ENCODE measurements at regions not wholly inside any gene's neighbourhood (a gene's known extent, or its start where the extent isn't known, plus 50 kb on each side); places are given as distances from the start of the nearest gene placed in this dataset.

DNA sequence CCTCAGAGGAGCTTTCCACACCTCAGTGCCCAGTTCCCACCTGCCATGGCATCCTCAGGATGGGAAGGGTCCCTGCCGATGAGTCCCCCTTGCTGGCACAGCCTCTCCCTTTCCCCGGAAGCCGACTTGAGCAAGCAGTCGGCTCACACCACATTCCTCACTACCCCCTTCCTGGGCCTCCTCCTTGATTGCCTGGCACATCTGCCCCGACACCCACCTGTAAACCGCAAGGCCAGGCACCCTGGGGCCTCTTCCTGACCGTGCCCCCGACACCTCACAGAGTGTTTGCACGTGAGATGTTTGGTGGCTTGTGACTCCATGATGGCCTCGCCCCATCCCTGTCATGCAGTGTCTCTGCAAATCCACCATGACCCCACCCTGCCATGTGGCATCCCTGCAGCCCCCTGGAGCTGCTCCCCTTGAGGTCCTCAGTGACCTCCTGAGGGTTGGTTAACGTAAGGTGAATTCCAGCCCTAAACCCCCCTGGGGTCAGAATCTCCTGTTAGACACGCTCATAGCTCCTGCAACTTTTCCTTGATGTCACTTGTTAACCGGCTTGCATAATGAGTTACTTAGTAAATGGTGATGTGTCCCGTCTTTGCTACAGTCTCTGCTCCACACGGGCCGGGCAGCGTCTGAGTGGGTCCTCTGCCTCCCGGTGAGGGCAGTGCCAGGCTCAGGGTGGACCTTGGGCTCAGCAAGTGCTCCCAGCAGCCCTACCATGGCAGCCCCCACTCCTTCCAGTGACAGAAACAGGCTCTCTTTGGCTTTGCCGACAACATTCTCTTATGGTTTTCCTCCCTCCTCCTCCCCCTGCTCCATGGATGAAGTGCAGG lies 115.9 kb upstream of the FRMD1 start (continued):
- no peak for TF ChIP-seq ZFP3 (CRISPR knock-in tag; IDR thresholded peaks at IDR 0.05)
- TF ChIP-seq, protein P1, sequence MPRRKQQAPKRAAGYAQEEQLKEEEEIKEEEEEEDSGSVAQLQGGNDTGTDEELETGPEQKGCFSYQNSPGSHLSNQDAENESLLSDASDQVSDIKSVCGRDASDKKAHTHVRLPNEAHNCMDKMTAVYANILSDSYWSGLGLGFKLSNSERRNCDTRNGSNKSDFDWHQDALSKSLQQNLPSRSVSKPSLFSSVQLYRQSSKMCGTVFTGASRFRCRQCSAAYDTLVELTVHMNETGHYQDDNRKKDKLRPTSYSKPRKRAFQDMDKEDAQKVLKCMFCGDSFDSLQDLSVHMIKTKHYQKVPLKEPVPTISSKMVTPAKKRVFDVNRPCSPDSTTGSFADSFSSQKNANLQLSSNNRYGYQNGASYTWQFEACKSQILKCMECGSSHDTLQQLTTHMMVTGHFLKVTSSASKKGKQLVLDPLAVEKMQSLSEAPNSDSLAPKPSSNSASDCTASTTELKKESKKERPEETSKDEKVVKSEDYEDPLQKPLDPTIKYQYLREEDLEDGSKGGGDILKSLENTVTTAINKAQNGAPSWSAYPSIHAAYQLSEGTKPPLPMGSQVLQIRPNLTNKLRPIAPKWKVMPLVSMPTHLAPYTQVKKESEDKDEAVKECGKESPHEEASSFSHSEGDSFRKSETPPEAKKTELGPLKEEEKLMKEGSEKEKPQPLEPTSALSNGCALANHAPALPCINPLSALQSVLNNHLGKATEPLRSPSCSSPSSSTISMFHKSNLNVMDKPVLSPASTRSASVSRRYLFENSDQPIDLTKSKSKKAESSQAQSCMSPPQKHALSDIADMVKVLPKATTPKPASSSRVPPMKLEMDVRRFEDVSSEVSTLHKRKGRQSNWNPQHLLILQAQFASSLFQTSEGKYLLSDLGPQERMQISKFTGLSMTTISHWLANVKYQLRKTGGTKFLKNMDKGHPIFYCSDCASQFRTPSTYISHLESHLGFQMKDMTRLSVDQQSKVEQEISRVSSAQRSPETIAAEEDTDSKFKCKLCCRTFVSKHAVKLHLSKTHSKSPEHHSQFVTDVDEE (CRISPR knock-in tag; IDR thresholded peaks at IDR 0.05): no peak
- TF ChIP-seq OSR1 (CRISPR knock-in tag; IDR thresholded peaks at IDR 0.05): no peak
- TF ChIP-seq ESRRG (CRISPR knock-in tag; IDR thresholded peaks at IDR 0.05): no peak
- no peak for TF ChIP-seq ZNF70 (CRISPR knock-in tag; IDR thresholded peaks at IDR 0.05)
- no peak for TF ChIP-seq ARNTL (CRISPR knock-in tag; IDR thresholded peaks at IDR 0.05; ENCODE audit: borderline replicate concordance, low read depth)
- TF ChIP-seq PPARA (CRISPR knock-in tag; IDR thresholded peaks at IDR 0.05; ENCODE audit: borderline replicate concordance): no peak
- TF ChIP-seq, protein P2, sequence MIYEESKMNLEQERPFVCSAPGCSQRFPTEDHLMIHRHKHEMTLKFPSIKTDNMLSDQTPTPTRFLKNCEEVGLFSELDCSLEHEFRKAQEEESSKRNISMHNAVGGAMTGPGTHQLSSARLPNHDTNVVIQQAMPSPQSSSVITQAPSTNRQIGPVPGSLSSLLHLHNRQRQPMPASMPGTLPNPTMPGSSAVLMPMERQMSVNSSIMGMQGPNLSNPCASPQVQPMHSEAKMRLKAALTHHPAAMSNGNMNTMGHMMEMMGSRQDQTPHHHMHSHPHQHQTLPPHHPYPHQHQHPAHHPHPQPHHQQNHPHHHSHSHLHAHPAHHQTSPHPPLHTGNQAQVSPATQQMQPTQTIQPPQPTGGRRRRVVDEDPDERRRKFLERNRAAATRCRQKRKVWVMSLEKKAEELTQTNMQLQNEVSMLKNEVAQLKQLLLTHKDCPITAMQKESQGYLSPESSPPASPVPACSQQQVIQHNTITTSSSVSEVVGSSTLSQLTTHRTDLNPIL (CRISPR knock-in tag; IDR thresholded peaks at IDR 0.05; ENCODE audit: low read depth): no peak

DNA sequence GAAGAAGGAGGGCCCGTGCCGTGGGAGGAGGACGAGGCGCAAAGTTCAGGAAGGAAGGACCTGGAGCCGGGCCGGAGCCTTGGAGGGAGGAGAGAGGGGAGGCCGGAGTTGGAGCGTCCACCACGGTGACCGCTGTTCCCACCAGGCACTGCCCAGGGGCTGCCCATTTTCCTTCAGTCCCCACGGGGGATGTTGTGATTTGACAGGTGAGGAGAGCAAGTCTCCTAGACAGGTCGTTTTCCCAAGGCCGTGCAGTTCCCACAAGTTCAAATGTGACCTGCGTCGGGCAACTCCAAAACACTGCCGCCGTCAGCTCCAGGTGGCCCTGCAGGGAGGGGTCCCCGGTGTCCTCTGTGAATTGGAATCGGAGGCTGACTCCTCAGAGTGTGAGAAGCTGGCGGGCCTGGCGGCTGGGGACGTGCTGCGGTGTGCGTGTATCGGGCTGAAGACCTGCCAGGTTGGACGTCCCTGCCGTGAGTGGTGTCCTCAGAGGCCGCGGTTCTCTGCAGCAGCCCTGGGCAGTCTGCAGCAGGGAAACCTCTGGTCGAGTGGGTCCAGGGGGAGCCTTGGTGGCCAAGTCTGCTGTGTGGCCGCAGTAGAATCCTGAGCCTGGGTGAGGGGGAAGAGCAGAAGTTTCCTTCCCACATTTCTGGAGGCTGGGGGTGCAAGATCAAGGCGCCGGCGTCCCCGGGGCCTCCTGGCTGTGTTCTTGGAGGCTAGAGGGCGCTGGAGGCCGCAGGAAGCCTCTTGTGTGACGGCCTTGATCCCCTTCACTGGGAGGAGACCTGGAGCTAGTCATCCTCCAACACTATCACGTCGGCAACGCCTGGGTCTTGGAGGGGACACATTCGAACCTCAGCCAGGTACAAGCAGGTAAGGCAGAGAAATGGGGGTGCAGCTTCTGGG lies 115.1 kb upstream of the FRMD1 start:
- ATAC-seq: no peak
- TF ChIP-seq, protein P2 (CRISPR knock-in tag; IDR thresholded peaks at IDR 0.05; ENCODE audit: low read depth): no peak

DNA sequence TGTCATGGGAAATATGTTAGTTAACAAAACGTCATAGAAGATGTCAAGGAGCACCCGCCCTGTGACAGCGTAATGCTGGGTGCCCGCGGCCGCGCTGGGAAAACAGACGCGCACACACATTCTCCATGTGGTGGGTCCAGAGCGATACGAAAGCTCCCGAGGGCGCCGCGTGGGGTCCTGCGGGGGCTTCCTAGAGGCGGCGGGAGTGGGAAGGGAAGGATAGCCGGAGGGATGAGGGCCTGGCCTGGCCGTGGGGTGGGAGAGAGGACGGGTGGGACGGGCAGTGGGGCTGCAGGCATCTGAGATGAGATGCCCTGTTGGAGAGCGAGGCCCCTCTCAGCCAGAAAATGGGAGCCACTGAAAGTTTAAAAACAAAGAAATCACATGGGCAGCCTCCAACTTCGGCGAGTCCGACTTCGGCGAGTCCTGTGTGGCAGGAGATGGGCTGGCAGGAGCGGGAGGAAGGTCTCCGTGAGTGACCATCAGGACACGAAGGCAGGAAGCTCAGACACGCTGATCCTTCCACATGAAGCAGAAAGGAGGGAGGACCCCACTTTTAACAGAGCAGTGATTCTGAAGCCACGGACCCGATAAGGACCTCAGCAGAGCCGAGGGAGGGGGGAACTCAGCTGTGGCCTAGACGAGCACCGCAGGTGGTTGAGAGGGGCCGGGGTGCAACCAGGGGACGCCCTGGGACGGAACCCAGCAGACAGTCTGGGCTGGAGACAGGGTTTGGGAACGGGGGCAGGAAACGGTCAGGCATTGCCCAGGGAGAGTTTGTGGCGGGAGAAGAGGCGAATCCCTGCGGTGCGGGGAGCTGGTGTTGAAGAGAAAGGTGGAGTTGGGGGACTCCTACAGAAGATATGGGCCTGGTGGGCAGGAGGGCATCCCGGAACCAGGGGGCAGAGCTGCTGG lies 114.1 kb upstream of the FRMD1 start:
- no peak for ATAC-seq
- TF ChIP-seq ZC3H10 (CRISPR knock-in tag; IDR thresholded peaks at IDR 0.05) (no peak), ZNF70 (CRISPR knock-in tag; IDR thresholded peaks at IDR 0.05) (no peak), ISL1 (CRISPR knock-in tag; IDR thresholded peaks at IDR 0.05) (no peak), TCF4 (CRISPR knock-in tag; IDR thresholded peaks at IDR 0.05; ENCODE audit: borderline replicate concordance) (no peak), ZNF8 (CRISPR knock-in tag; IDR thresholded peaks at IDR 0.05) (no peak), BACH2 (CRISPR knock-in tag; IDR thresholded peaks at IDR 0.05; ENCODE audit: borderline replicate concordance) (no peak), ZNF565 (CRISPR knock-in tag; conservative IDR thresholded peaks at IDR 0.05; ENCODE audit: low read depth) (no peak), ARNTL (CRISPR knock-in tag; IDR thresholded peaks at IDR 0.05; ENCODE audit: borderline replicate concordance, low read depth) (no peak), ZFP3 (CRISPR knock-in tag; IDR thresholded peaks at IDR 0.05) (no peak), OSR1 (CRISPR knock-in tag; IDR thresholded peaks at IDR 0.05) (no peak), RARB (CRISPR knock-in tag; IDR thresholded peaks at IDR 0.05) (no peak), ZFP30 (CRISPR knock-in tag; IDR thresholded peaks at IDR 0.05) (no peak), GLIS3 (CRISPR knock-in tag; IDR thresholded peaks at IDR 0.05) (no peak), SNAI2 (CRISPR knock-in tag; IDR thresholded peaks at IDR 0.05) (no peak)
- TF ChIP-seq, protein P3, sequence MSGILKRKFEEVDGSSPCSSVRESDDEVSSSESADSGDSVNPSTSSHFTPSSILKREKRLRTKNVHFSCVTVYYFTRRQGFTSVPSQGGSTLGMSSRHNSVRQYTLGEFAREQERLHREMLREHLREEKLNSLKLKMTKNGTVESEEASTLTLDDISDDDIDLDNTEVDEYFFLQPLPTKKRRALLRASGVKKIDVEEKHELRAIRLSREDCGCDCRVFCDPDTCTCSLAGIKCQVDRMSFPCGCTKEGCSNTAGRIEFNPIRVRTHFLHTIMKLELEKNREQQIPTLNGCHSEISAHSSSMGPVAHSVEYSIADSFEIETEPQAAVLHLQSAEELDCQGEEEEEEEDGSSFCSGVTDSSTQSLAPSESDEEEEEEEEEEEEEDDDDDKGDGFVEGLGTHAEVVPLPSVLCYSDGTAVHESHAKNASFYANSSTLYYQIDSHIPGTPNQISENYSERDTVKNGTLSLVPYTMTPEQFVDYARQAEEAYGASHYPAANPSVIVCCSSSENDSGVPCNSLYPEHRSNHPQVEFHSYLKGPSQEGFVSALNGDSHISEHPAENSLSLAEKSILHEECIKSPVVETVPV (CRISPR knock-in tag; IDR thresholded peaks at IDR 0.05): no peak
- TF ChIP-seq, protein P2 (CRISPR knock-in tag; IDR thresholded peaks at IDR 0.05; ENCODE audit: low read depth): no peak
- TF ChIP-seq, protein P4, sequence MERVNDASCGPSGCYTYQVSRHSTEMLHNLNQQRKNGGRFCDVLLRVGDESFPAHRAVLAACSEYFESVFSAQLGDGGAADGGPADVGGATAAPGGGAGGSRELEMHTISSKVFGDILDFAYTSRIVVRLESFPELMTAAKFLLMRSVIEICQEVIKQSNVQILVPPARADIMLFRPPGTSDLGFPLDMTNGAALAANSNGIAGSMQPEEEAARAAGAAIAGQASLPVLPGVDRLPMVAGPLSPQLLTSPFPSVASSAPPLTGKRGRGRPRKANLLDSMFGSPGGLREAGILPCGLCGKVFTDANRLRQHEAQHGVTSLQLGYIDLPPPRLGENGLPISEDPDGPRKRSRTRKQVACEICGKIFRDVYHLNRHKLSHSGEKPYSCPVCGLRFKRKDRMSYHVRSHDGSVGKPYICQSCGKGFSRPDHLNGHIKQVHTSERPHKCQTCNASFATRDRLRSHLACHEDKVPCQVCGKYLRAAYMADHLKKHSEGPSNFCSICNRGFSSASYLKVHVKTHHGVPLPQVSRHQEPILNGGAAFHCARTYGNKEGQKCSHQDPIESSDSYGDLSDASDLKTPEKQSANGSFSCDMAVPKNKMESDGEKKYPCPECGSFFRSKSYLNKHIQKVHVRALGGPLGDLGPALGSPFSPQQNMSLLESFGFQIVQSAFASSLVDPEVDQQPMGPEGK (CRISPR knock-in tag; IDR thresholded peaks at IDR 0.05; ENCODE audit: borderline replicate concordance): no peak
- TF ChIP-seq, protein P5, sequence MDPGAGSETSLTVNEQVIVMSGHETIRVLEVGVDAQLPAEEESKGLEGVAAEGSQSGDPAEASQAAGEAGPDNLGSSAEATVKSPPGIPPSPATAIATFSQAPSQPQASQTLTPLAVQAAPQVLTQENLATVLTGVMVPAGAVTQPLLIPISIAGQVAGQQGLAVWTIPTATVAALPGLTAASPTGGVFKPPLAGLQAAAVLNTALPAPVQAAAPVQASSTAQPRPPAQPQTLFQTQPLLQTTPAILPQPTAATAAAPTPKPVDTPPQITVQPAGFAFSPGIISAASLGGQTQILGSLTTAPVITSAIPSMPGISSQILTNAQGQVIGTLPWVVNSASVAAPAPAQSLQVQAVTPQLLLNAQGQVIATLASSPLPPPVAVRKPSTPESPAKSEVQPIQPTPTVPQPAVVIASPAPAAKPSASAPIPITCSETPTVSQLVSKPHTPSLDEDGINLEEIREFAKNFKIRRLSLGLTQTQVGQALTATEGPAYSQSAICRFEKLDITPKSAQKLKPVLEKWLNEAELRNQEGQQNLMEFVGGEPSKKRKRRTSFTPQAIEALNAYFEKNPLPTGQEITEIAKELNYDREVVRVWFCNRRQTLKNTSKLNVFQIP (CRISPR knock-in tag; IDR thresholded peaks at IDR 0.05; ENCODE audit: borderline replicate concordance, low read depth): no peak

Data from SK-N-SH treated with all-trans-retinoic acid at 6 μM for 48 hours (cell line).